ENCODE measurements at regions not wholly inside any gene's neighbourhood (a gene's known extent, or its start where the extent isn't known, plus 50 kb on each side); places are given as distances from the start of the nearest gene placed in this dataset.

DNA sequence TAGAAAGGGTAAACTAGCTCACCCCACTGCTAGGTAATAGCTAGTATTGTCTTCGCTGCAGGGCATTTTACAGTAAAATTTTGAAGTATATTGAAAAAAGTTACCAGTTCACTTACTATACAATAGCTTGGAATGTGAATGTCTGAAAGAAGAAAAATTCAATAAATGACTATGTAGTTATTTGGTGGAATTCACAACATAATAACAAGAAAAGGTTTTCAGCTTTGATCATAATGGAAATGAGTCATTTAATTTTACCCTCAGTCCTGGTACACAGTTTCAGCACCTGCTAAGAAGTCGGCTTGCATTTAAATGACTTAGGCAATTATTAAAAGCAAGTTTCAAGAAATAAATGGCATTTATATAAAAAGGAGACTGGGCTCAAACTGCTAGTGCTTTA is 90.4 kb downstream of the NUP35 start:
- DNase-seq = no peak

DNA sequence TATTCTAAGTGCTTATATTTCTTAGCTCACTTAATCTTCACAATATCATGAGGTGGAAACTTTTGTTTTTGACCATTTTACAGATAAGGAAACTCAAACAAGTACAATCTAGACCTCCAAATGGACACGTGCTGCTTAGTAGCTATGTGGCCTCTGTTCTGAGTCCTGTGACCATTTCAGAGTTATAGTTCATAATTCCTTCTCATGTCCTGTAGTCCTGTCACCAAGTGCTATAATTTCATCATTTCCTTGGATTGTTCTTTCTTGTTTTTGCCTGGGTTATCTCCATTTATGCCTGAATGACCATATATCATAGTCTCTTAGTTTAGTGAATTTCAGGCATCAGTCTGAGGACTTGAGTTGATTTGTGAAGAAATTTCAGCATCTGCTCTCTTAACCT is 91.7 kb downstream of the NUP35 start:
- no peak for DNase-seq

DNA sequence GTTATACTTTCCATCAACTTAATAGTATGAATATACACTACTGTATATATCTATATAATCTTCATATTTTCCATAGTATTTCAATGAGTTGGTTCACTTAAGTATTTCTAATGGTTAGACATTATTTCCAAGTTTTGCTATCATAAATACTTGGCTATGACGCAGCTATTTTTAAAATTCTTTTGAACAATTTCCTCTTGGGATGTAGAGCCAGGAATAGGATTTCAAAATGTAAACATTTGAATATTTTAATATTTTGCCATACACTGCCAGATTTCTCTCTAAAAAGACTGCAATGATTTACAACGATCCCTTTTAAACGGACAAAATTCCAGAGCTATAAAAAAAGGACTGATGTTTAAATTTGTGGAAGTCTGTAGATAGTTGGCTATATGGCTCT is 95.6 kb downstream of the NUP35 start:
- DNase-seq = no peak

DNA sequence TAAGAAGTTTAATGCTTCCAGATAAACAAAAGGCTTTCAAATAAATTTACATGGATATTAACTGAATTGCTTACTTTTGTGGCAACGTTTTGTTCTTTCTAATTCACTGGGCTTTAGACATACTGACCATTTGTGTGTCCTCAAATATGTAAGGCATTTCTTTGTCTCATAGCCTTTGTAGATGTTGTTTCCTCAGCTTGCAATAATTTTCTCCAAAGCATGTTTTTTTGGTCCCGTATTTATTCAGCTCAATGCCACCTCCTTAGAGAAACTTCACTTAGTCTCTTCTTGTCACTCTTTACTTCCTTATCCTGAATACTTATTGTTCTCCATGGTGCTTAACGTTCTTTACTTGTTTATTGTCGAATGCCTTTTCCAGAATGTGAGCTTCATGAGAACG is 98.5 kb downstream of the NUP35 start:
- no peak for DNase-seq

DNA sequence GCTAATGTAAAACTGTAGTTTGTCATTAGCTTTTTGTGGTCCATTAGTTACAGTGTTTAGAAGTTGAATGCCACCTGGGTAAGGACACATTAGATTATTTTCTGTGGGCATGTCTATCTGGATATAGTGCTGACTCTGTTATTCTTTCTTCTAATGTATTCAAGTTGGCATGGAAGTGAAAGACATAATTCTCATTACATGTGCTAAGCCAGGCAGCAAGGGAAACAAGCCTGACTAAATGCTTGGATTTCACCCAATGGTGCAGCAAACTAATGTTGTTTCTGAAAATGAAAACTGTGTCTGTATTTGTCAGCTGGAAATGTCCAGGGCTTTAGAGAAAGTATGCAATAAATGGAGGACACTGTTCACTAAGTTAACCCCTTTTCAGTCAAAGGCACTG is 100.7 kb downstream of the NUP35 start:
- no peak for DNase-seq

DNA sequence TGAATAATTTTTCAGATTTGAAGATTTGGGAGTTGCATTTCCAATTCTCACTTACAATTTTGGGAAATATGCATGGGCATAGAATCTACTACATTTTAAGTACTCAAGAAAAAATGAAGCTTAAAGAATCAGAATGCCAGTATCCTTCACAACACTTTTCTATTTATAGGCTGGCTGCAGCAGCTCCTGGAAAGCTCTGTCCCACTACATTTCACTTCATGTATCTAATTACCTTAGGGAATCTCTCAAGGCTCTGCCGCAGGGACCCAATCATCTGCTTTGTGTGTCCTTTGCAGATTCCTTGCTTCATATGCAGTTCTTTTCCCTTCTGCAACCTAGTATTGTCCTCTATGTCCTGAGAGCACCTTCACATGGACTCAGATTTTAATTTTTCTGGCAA is 102.9 kb downstream of the NUP35 start:
- no peak for DNase-seq

DNA sequence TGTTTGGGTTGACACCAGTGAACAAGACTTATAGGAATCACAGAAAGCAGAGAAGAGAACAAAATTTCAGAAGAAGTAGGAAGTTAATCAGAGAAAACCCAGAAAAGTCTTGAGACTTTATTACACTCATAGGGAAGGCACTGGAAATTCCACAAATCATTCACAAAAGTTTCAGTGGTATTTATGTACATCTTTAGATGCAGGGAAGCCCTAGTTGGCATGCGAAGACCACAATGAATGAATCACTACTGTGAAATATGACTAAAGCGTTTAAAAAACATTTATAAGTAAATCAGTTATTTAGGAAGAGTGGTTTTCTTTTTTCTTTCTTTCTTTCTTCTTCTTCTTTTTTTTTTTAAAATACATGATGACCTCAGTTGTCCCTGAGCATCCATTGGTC is 105.1 kb downstream of the NUP35 start:
- DNase-seq = no peak

DNA sequence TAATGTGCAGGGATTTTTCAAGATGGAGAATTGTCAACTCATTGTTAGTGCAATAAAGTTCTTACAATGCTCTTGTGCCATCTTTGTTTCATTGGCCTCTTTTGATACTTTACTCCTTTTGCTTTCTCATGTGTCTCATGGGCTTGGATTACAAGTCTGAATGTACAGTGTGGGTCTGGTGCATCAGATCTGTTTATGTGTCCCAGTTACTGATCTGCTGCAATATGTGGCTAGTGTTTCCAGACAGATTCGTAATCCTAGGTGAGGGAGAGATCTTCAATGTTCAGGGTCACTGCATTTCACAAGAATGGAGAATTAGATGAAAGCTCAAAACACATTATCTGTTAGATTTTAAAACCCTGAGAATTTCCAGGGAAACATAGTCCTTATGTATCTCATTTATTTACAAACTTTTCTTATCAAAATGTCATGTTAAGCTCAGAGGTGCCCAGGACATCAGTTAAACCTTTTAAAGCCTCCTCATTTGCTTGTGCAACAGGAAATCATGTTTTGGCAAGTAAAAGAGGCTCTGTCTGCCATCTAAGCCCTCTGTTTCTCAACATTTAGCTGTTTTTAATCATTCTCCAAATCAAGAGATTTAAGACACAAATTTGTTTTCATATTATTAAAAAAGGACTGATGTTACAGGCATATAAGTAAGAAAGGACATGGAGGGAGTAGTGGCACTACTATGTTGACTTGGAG is 108.1 kb downstream of the NUP35 start:
- no peak for DNase-seq

DNA sequence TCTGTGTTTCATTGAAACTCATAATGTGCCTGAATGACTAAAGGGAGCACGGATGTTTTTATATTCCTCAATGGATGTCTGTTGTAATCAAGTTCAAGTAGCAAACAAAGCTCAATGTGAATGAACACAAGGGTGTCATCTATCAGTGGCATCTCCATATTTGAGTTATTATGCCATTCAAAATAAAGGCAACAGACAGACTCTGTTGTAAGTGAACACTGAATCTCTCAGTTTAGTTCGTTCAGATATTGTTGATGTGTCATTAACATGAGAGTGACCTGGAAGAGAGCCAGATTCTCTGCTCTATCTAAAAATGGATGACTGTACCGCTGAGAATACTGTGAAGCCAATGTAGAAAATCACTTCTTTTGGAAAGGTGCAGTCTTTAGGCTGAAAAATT is 118.7 kb downstream of the NUP35 start:
- peak; percentile 40 for DNase-seq

DNA sequence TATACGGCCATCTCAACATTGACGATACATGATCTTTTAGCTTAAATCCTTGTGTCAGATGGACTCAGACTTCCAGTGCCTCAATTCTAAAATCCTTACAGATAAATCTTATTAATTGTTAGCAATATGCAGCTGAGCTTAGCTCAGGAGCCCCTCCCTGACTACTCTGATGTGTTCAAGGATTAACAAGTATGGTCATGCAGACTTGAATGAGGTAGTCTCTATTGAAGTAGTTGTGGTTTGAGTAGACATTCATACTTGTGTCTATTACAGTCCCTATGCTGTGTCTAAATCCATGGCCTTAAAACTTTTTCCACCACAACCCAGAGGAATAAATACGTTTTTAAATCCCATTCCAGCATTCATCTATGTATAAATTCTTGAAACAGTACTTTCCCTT is 119.5 kb downstream of the NUP35 start:
- no peak for DNase-seq

DNA sequence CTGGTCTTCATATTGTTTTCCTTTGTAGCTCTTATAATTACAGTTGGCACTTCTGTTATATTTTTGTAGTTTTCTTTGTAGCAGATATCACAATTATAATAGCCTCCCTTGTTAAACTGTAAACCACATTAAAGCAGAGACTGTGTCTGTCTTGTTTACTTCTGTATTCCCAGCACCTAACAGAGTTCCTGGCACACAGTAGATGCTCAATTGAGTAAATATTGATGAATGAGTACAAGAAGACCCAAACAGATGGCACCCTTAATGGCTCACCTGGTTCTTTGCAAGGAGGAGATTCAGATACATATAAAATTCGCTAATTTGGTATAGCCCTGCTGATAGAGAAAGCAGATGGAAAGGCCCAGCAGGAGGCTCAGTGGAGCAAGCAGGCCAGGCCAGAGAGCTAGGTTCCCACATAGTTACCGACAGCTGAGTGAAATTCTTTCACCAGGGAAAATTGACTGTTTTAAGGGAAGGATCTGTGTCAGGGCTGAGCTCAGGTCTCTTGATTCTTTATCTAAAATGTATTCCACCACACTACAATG is 120.1 kb downstream of the NUP35 start:
- peak; percentile 45 for DNase-seq

DNA sequence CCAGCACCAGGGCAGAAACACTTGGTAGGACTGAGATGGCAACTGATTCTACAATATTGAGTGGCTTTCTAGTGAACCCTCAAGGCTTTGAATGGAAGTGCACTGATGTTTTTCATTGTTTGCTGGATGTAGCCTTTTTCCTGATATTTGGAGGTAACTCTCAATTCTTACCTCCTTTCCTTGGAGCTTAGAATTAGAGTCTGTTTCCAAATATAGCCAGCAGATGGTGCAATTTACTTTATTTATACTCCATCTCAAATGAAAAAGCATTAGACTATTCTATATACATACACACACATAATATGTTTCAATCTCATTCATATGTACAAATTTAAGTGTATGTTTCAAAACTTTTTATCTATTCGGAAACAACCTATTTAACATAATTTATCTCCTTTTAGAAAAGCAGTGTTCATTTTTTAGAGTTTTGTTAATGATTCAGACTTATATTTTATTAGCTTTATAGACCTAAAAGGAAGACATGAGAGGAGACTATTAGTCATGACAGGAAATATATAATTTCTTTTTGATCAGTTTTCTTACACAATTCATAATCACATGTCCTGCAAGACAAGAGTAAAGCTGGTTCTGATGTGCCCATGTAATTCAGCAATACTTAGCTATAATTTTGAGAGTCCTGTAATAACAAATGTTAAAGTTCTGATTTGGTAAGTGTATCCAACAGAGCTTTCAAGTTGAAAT is 124.8 kb downstream of the NUP35 start:
- peak; percentile 8 for DNase-seq

DNA sequence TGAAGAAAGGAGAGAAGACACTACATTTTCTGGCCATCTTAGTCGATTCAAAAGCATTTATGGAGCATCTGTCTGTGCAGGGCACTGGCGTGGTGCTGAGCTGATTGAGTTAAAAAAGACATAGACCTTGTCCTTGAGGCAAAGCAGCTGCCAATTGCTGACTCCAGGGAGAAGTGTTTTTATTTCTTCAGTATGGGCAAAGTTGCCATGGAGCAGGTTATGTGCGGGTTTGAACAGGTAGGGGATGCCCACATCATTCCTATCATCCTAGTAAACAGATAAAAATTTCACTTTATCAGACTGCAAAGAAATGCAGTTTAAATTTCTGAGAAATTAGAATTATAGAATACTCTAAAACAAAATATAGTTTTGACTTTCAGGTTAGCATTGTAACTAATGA is 125.8 kb downstream of the NUP35 start:
- DNase-seq = no peak

DNA sequence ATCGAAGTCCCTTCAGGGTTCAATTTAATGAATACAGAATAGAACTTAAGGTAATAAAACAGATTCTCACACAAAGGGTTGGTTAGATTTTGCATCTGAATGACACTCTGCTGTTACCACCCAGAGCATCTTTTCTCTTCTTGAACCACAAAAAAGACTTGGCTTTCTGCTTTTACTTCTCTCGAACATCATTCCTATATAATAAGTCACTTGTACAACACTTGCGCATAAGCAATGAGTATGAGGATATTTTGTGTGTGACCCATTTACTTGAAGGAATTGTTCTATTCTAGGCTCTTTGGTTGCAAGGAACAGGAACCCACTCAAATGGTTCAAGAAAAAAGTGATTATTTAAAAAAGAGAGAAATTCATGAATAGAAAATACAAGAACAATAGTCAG is 126.2 kb downstream of the NUP35 start:
- no peak for DNase-seq

DNA sequence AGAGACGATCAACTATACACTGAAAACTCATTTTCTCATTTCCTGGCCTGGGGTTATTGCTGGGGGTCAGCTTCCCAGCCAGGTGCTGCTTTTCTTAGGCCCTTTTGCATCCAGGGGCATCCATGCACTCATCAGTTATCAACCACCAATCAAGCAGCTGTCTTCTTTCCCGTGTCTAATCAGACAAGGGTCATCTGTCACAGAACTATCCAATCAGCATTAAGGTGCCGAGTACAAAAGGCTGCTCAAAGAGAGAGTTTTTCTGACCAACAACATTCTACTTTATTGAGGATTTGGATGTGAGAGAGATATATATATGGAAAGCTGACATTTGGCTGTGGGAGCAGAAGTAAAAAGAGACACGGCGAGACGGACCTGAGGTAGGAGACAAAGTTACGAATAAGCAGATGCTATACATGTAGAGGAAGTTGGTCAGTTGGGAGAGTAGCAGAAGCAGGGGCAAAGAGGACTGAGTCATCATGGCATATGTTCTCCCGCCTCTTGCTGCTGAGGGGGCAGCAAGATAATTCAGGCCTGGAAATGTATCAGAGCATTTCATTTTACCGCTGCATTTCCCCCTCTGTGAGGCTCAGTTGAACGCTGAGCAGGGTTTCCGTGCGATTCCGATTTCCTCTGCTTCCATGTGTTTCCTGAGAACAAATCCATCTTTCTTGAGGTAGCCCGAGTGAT is 129.3 kb downstream of the NUP35 start:
- DNase-seq = no peak

DNA sequence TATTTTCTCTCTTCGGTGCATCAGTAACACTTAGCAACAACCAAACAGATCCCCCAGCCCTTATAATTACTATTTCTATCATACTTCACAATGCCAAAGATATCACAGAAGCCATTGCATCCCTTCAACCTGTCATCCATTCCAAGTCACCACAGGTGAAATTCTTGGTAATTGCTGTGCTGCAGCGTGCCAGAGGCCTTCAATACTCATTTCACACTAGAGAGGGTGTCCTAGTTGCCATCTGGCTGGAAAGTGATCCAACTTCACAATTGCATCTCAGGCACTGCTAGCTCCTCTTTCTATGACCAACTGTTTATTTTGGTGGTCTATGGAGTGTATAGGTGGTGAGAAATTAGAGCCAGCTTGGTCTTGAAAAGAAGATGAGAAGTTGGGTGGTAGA is 131.2 kb downstream of the NUP35 start:
- DNase-seq = no peak

DNA sequence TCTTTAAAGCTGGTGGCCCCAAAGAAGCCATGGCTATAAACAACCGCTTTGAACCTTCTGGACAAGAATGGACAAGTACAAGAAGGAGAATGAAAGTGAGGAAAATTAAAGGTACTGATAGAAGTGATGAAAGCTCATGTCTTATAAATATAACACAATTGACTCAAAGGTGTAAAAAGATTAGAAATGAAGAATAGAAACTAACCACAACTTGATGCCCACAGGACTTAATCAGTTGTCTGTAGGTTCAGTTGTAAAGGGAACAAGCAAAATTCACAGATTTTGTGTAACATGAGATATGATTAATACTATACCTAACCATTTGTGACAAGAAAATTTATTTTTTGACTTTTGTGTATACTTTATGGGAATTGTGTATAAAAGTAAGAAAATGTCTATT is 135.7 kb downstream of the NUP35 start:
- DNase-seq = no peak

DNA sequence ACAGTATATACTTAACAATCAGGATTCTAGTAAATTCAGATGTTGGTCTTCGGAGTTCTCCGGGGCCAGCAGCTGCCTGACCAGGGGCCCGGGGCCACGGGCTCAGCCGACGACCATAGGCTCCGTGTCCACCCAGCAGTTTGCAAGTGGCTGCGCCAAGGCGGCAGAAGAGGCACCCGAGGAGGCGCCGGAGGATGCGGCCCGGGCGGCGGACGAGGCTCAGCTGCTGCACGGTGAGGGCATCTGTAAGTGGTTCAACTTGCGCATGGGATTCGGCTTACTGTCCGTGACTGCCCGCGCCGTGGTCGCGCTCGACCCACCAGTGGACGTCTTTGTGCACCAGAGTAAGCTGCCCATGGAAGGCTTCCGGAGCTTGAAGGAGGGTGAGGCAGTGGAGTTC is 136.3 kb downstream of the NUP35 start:
- no peak for DNase-seq

DNA sequence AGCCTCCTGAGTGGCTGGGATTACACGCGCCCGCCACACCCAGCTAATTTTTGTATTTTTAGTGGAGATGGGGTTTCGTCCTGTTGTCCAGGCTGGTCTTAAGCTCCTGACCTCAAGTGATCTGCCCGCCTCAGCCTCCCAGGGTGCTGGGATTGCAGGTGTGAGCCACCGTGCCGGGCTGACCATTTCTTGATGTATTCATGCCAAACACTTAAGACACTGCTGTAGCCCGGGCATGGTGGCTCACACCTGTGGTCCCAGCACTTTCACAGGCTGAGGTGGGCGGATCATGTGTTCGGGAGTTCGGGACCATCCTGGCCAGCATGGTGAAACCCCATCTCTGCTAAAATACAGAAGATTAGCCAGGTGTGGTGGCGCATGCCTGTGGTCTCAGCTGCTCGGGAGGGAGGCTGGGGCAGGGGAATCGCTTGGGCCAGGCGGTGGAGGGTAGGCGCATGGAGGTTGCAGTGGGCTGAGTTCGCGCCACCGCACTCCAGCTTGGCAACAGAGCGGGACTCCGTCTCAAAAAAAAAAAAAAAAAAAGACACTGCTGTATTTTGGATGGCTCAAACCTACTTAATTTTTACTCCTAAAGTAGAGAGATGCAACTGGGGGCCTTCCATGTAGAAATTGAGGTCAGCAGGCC is 140.8 kb downstream of the NUP35 start:
- no peak for DNase-seq

DNA sequence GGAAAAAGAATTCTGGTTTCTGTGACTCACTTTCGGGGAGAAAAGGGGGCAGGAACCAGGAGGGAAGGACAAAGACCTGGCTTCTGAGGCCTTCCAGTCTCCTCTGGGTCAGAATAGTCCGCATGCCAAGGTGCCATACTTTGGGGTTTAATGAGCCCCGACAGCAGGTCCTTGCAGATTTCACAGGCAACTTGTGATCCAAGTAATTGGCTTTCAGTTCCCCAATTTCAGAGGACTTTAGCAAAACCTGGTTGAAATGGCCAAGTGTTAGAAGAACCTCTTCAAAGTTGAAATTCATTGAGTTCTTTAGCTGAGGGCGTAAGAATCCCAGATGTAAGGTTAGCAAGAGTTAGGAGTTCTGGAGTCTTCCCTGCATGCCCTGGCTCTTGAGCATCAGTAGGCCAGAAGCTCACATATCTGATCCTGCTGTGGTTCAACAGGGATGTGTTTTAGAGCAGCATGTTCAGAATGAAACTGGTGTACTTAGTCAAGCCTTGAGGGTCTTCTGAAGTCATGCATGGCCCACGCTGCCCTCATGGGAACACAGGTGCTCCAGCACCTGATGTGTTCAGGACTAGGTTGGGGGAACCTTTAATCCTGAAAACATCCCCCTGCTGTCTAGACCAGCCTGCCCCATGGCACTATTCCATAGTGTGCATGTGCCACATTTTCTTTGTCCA is 143.0 kb downstream of the NUP35 start:
- DNase-seq = no peak

DNA sequence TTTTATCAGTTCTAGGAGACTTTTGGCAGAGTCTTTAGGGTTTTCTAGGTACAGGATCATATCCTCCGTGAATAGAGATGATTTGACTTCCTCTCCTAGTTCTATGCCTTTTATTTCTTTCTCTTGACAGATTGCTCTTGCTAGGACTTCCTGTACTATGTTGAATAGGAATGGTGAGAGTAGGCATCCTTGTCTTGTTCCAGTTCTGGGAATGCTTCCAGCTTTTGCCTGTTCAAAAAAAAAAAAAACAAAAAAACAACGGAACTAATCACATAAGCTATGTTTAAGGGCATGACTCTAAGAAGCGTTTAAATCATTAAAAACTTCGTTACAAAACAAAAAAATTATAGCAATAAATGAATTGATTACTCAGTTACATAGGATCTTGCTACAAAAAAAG is 145.7 kb downstream of the NUP35 start:
- no peak for DNase-seq

DNA sequence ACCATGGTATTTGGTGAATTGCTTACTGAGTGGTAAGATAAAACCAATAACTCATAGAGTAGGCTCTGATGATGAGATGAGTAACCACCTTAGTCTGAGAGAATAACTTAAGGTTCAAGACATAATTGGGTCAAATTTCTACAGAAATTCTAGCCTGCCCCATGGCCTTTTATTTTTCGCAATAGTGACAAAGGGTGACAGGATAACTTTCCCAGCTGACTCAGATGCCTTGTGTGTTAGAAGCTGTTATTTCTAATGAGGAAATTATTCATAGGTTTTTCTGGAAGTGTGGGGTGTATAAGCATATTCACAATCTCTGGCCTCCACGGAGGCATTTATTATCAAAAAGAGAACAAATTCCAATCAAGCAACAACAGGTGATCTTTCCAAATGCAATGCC is 159.0 kb downstream of the NUP35 start:
- DNase-seq = no peak

DNA sequence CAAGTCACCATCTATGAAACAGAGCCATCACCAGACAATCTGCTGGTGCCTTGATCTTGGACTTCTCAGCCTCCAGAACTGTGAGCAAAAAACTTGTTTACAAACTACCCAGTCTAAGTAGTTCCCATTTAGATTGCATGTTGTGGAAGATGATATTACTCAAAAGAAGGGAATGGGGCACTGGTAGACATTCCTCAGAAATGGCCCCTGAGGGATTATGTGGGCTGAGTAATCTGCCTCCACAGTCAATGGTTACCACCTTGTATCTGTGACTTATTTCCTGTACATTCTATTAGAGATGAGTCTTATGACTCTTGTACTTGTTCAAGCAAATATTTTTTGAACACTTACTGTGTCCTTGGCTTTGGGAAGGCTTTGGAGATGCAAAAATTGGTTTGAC is 160.4 kb downstream of the NUP35 start:
- DNase-seq = no peak
